ENCODE measurements at regions not wholly inside any gene's neighbourhood (a gene's known extent, or its start where the extent isn't known, plus 50 kb on each side); places are given as distances from the start of the nearest gene placed in this dataset.
"Not testable (repeated sequence)": the region's sequence is repeated elsewhere in the genome, so short reads cannot be mapped to it uniquely, and the experiment has no call there.

- H3K4me1 Mint-ChIP-seq: no peaks in the 10 kb centered on the region
- no peak for DNase-seq
- POLR2A ChIA-PET: no interaction called here
- no peak overlapping the region for H3K4me3 Mint-ChIP-seq
- H3K27me3 Mint-ChIP-seq: no peaks in the 10 kb centered on the region
- no peak overlapping the region for H3K27ac Mint-ChIP-seq
- no peaks in the 10 kb centered on the region for H3K9me3 Mint-ChIP-seq
- ATAC-seq (ENCODE audit: low read depth): no peak
- H3K36me3 Mint-ChIP-seq: no peaks in the 10 kb centered on the region
Measured at GRCh38 chr18:64742898-64743297, 594.0 kb upstream of the LINC00305 start.

GRCh38 chr18:64734063-64734462 lies 585.2 kb upstream of the LINC00305 start:
- peaks cover 1% of the 10 kb centered on the region for H3K9me3 Mint-ChIP-seq
- ATAC-seq (ENCODE audit: low read depth) (no peak), DNase-seq (no peak)
- H3K4me3 Mint-ChIP-seq: no peak overlapping the region
- H3K36me3 Mint-ChIP-seq: no peaks in the 10 kb centered on the region
- POLR2A ChIA-PET: no interaction called here
- H3K27me3 Mint-ChIP-seq: no peaks in the 10 kb centered on the region
- H3K27ac Mint-ChIP-seq: no peak overlapping the region
- H3K4me1 Mint-ChIP-seq: no peaks in the 10 kb centered on the region

GRCh38 chr18:64725657-64726056 lies 576.8 kb upstream of the LINC00305 start:
- POLR2A ChIA-PET; H3K36me3 Mint-ChIP-seq; H3K4me3 Mint-ChIP-seq; H3K27me3 Mint-ChIP-seq; DNase-seq; H3K9me3 Mint-ChIP-seq; ATAC-seq (ENCODE audit: low read depth); H3K27ac Mint-ChIP-seq; H3K4me1 Mint-ChIP-seq: not testable (repeated sequence)

GRCh38 chr18:64720781-64721464 lies 572.0 kb upstream of the LINC00305 start:
- H3K27me3 Mint-ChIP-seq: no peaks in the 10 kb centered on the region
- H3K27ac Mint-ChIP-seq: no peak overlapping the region
- POLR2A ChIA-PET: no interaction called here
- DNase-seq (no peak), ATAC-seq (ENCODE audit: low read depth) (no peak)
- peaks cover 1% of the 10 kb centered on the region for H3K9me3 Mint-ChIP-seq
- no peaks in the 10 kb centered on the region for H3K36me3 Mint-ChIP-seq
- H3K4me3 Mint-ChIP-seq: no peak overlapping the region
- H3K4me1 Mint-ChIP-seq: no peaks in the 10 kb centered on the region

GRCh38 chr18:64718808-64719207 lies 569.9 kb upstream of the LINC00305 start:
- POLR2A ChIA-PET: no interaction called here

GRCh38 chr18:64717026-64717425 lies 568.1 kb upstream of the LINC00305 start:
- DNase-seq: no peak
- no peak overlapping the region for H3K4me3 Mint-ChIP-seq
- no peaks in the 10 kb centered on the region for H3K9me3 Mint-ChIP-seq
- ATAC-seq (ENCODE audit: low read depth): no peak
- H3K27me3 Mint-ChIP-seq: no peaks in the 10 kb centered on the region
- no peak overlapping the region for H3K27ac Mint-ChIP-seq
- no peaks in the 10 kb centered on the region for H3K36me3 Mint-ChIP-seq
- POLR2A ChIA-PET: no interaction called here
- no peaks in the 10 kb centered on the region for H3K4me1 Mint-ChIP-seq

More at GRCh38 chr18:64718808-64719207, 569.9 kb upstream of the LINC00305 start:
- Mint-ChIP-seq H3K27me3 (no peaks in the 10 kb centered on the region), H3K36me3 (no peaks in the 10 kb centered on the region), H3K27ac (no peak overlapping the region), H3K9me3 (peaks cover 1% of the 10 kb centered on the region), H3K4me3 (no peak overlapping the region), H3K4me1 (no peaks in the 10 kb centered on the region)
- ATAC-seq (ENCODE audit: low read depth) (no peak), DNase-seq (no peak)

- POLR2A ChIA-PET: no interaction called here
- H3K4me1 Mint-ChIP-seq: no peaks in the 10 kb centered on the region
- H3K27me3 Mint-ChIP-seq: no peaks in the 10 kb centered on the region
- no peak overlapping the region for H3K27ac Mint-ChIP-seq
- no peak for DNase-seq
- ATAC-seq (ENCODE audit: low read depth): no peak
- no peaks in the 10 kb centered on the region for H3K36me3 Mint-ChIP-seq
- no peaks in the 10 kb centered on the region for H3K9me3 Mint-ChIP-seq
- no peak overlapping the region for H3K4me3 Mint-ChIP-seq
Measured at GRCh38 chr18:64714086-64714485, 565.2 kb upstream of the LINC00305 start.

- H3K36me3 Mint-ChIP-seq: no peaks in the 10 kb centered on the region
- POLR2A ChIA-PET: no interaction called here
- H3K4me3 Mint-ChIP-seq: no peak overlapping the region
- H3K4me1 Mint-ChIP-seq: no peaks in the 10 kb centered on the region
- ATAC-seq (ENCODE audit: low read depth) (no peak), DNase-seq (no peak)
- no peaks in the 10 kb centered on the region for H3K9me3 Mint-ChIP-seq
- no peak overlapping the region for H3K27ac Mint-ChIP-seq
- no peaks in the 10 kb centered on the region for H3K27me3 Mint-ChIP-seq
Measured at GRCh38 chr18:64713284-64713683, 564.4 kb upstream of the LINC00305 start.

- Mint-ChIP-seq H3K4me3 (no peak overlapping the region), H3K36me3 (no peaks in the 10 kb centered on the region), H3K27ac (no peak overlapping the region), H3K4me1 (no peaks in the 10 kb centered on the region), H3K27me3 (no peaks in the 10 kb centered on the region), H3K9me3 (no peaks in the 10 kb centered on the region)
- ATAC-seq (ENCODE audit: low read depth): no peak
- POLR2A ChIA-PET: no interaction called here
- DNase-seq: no peak
Measured at GRCh38 chr18:64712035-64712434, 563.1 kb upstream of the LINC00305 start.

- ATAC-seq (ENCODE audit: low read depth) (no peak), DNase-seq (no peak)
- no peak overlapping the region for H3K4me3 Mint-ChIP-seq
- no peak overlapping the region for H3K27ac Mint-ChIP-seq
- no peaks in the 10 kb centered on the region for H3K9me3 Mint-ChIP-seq
- POLR2A ChIA-PET: no interaction called here
- H3K36me3 Mint-ChIP-seq: no peaks in the 10 kb centered on the region
- no peaks in the 10 kb centered on the region for H3K4me1 Mint-ChIP-seq
- H3K27me3 Mint-ChIP-seq: no peaks in the 10 kb centered on the region
Measured at GRCh38 chr18:64710105-64710861, 561.4 kb upstream of the LINC00305 start.

GRCh38 chr18:64707052-64707451 lies 558.2 kb upstream of the LINC00305 start:
- no peak overlapping the region for H3K4me3 Mint-ChIP-seq
- ATAC-seq (ENCODE audit: low read depth): no peak
- H3K4me1 Mint-ChIP-seq: no peaks in the 10 kb centered on the region
- no peak overlapping the region for H3K27ac Mint-ChIP-seq
- no peaks in the 10 kb centered on the region for H3K27me3 Mint-ChIP-seq
- no peaks in the 10 kb centered on the region for H3K36me3 Mint-ChIP-seq
- H3K9me3 Mint-ChIP-seq: no peaks in the 10 kb centered on the region
- POLR2A ChIA-PET: no interaction called here
- no peak for DNase-seq

GRCh38 chr18:64699081-64699480 lies 550.2 kb upstream of the LINC00305 start:
- H3K27ac Mint-ChIP-seq: no peak overlapping the region
- POLR2A ChIA-PET: no interaction called here
- DNase-seq (no peak), ATAC-seq (ENCODE audit: low read depth) (no peak)
- H3K4me3 Mint-ChIP-seq: no peak overlapping the region
- no peaks in the 10 kb centered on the region for H3K27me3 Mint-ChIP-seq
- H3K36me3 Mint-ChIP-seq: no peaks in the 10 kb centered on the region
- H3K4me1 Mint-ChIP-seq: no peaks in the 10 kb centered on the region
- H3K9me3 Mint-ChIP-seq: peaks cover 2% of the 10 kb centered on the region

- DNase-seq (no peak), ATAC-seq (ENCODE audit: low read depth) (no peak)
- Mint-ChIP-seq H3K4me1 (no peaks in the 10 kb centered on the region), H3K27ac (no peak overlapping the region), H3K27me3 (no peaks in the 10 kb centered on the region), H3K9me3 (peaks cover 2% of the 10 kb centered on the region), H3K4me3 (no peak overlapping the region), H3K36me3 (no peaks in the 10 kb centered on the region)
- POLR2A ChIA-PET: no interaction called here
Measured at GRCh38 chr18:64695851-64696553, 547.1 kb upstream of the LINC00305 start.

- Mint-ChIP-seq H3K4me3 (no peak overlapping the region), H3K9me3 (peaks cover 2% of the 10 kb centered on the region), H3K27me3 (no peaks in the 10 kb centered on the region), H3K4me1 (no peaks in the 10 kb centered on the region), H3K27ac (no peak overlapping the region), H3K36me3 (no peaks in the 10 kb centered on the region)
- POLR2A ChIA-PET: no interaction called here
- ATAC-seq (ENCODE audit: low read depth) (no peak), DNase-seq (no peak)
Measured at GRCh38 chr18:64693766-64694165, 544.9 kb upstream of the LINC00305 start.

All from activated naive CD8-positive, alpha-beta T cell treated with anti-CD3 and anti-CD28 coated beads, Interleukin-2, amount 10 ng/mL, durations not matched to agents 7 days and 5 days (primary cell).